ENCODE measurements at regions not wholly inside any gene's neighbourhood (a gene's known extent, or its start where the extent isn't known, plus 50 kb on each side); places are given as distances from the start of the nearest gene placed in this dataset.

DNA sequence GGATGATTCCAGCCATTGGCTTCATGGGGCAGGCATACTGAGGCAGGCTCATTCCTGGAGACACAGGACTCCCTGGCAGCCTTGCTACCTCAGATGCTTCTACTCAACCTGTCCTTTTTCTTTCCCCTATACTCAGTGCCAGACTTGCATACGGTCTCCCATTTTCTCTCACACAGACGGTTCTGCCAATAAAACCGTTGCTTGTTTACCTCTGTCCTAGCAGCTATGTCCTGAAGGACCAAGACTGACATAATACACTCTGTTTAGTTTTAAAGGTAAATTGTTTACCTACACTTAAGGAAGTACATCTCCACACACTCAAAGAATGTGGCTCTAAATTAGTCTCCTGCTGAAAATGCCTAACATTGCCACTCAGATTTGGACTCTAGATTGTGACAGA lies 151.0 kb upstream of the RFX3 start:
- no peak for TF ChIP-seq YY1 (IDR thresholded peaks at IDR 0.05; ENCODE audit: extremely low read depth, insufficient replicate concordance, low read depth, low read length)
- no peak for TF ChIP-seq CEBPB (IDR thresholded peaks at IDR 0.05; ENCODE audit: low read depth)
- TF ChIP-seq EZH2 (IDR thresholded peaks at IDR 0.05) = no peak
- TF ChIP-seq ZFX (IDR thresholded peaks at IDR 0.05) = no peak
- TF ChIP-seq, protein P1, sequence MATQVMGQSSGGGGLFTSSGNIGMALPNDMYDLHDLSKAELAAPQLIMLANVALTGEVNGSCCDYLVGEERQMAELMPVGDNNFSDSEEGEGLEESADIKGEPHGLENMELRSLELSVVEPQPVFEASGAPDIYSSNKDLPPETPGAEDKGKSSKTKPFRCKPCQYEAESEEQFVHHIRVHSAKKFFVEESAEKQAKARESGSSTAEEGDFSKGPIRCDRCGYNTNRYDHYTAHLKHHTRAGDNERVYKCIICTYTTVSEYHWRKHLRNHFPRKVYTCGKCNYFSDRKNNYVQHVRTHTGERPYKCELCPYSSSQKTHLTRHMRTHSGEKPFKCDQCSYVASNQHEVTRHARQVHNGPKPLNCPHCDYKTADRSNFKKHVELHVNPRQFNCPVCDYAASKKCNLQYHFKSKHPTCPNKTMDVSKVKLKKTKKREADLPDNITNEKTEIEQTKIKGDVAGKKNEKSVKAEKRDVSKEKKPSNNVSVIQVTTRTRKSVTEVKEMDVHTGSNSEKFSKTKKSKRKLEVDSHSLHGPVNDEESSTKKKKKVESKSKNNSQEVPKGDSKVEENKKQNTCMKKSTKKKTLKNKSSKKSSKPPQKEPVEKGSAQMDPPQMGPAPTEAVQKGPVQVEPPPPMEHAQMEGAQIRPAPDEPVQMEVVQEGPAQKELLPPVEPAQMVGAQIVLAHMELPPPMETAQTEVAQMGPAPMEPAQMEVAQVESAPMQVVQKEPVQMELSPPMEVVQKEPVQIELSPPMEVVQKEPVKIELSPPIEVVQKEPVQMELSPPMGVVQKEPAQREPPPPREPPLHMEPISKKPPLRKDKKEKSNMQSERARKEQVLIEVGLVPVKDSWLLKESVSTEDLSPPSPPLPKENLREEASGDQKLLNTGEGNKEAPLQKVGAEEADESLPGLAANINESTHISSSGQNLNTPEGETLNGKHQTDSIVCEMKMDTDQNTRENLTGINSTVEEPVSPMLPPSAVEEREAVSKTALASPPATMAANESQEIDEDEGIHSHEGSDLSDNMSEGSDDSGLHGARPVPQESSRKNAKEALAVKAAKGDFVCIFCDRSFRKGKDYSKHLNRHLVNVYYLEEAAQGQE (IDR thresholded peaks at IDR 0.05; ENCODE audit: low read depth) = no peak
- TF ChIP-seq, protein P2, sequence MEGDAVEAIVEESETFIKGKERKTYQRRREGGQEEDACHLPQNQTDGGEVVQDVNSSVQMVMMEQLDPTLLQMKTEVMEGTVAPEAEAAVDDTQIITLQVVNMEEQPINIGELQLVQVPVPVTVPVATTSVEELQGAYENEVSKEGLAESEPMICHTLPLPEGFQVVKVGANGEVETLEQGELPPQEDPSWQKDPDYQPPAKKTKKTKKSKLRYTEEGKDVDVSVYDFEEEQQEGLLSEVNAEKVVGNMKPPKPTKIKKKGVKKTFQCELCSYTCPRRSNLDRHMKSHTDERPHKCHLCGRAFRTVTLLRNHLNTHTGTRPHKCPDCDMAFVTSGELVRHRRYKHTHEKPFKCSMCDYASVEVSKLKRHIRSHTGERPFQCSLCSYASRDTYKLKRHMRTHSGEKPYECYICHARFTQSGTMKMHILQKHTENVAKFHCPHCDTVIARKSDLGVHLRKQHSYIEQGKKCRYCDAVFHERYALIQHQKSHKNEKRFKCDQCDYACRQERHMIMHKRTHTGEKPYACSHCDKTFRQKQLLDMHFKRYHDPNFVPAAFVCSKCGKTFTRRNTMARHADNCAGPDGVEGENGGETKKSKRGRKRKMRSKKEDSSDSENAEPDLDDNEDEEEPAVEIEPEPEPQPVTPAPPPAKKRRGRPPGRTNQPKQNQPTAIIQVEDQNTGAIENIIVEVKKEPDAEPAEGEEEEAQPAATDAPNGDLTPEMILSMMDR (IDR thresholded peaks at IDR 0.05 in 2 of 3, conservative IDR thresholded peaks at IDR 0.05 in 1 of 3; ENCODE audit: borderline replicate concordance in 1 of 3, insufficient read depth in 1 of 3, low read depth in 2 of 3, low read length in 2 of 3) = no peak
- no peak for TF ChIP-seq POLR2A (IDR thresholded peaks at IDR 0.05; ENCODE audit: borderline replicate concordance, extremely low read depth, insufficient read depth, insufficient read length)
- no peak for TF ChIP-seq FOSL1 (IDR thresholded peaks at IDR 0.05; ENCODE audit: low read depth)
- TF ChIP-seq ZNF274 (IDR thresholded peaks at IDR 0.05; ENCODE audit: low read depth, low read length) = no peak
- TF ChIP-seq, protein P3, sequence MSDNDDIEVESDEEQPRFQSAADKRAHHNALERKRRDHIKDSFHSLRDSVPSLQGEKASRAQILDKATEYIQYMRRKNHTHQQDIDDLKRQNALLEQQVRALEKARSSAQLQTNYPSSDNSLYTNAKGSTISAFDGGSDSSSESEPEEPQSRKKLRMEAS (IDR thresholded peaks at IDR 0.05) = no peak
- TF ChIP-seq, protein P4, sequence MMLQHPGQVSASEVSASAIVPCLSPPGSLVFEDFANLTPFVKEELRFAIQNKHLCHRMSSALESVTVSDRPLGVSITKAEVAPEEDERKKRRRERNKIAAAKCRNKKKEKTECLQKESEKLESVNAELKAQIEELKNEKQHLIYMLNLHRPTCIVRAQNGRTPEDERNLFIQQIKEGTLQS (IDR thresholded peaks at IDR 0.05) = no peak
- no peak for TF ChIP-seq RAD21 (IDR thresholded peaks at IDR 0.05; ENCODE audit: low read depth)
- no peak for TF ChIP-seq ELF1 (IDR thresholded peaks at IDR 0.05; ENCODE audit: borderline replicate concordance, low read depth)
- TF ChIP-seq POLR2AphosphoS5 (IDR thresholded peaks at IDR 0.05; ENCODE audit: low read depth, low read length) = no peak
